Smooth muscle cell (in vitro differentiated cells): ENCODE measurements at regions not wholly inside any gene's neighbourhood (a gene's known extent, or its start where the extent isn't known, plus 50 kb on each side); places are given as distances from the start of the nearest gene placed in this dataset.

Experiments
- DNase-seq: peaks from one replicate; lab custom pipeline; 2025; ENCODE audit not compliant: unreplicated experiment; lab: John Stamatoyannopoulos, UW
- H2AFZ ChIP-seq: fragments of 200-600 bp; sonication (generic); 2 replicates; pipeline ENCODE4 v1.6.0; 2016; ENCODE audit warnings: antibody characterized with exemption, low read depth, mild to moderate bottlenecking
- H3F3A ChIP-seq: fragments of 200-600 bp; sonication (generic); 2 replicates; pipeline ENCODE4 v1.6.0; 2017; ENCODE audit warnings: antibody characterized with exemption, low read depth
- H3K27ac ChIP-seq: fragments of 200-600 bp; sonication (generic); 2 replicates; pipeline ENCODE4 v1.5.1; 2016; ENCODE audit warnings: low read depth, mild to moderate bottlenecking
- H3K27me3 ChIP-seq: fragments of 200-600 bp; sonication (generic); 2 replicates; pipeline ENCODE4 v1.6.1; 2016; ENCODE audit warnings: low read depth, mild to moderate bottlenecking
- H3K36me3 ChIP-seq: fragments of 200-600 bp; sonication (generic); 2 replicates; pipeline ENCODE4 v1.5.1; 2016; ENCODE audit warnings: low read depth
- H3K4me1 ChIP-seq: fragments of 200-600 bp; sonication (generic); 2 replicates; pipeline ENCODE4 v1.5.1; 2016; ENCODE audit warnings: low read depth
- H3K4me2 ChIP-seq: fragments of 200-600 bp; sonication (generic); 2 replicates; pipeline ENCODE4 v1.6.0; 2016; ENCODE audit warnings: mild to moderate bottlenecking
- H3K4me3 ChIP-seq: fragments of 200-600 bp; sonication (generic); 2 replicates; pipeline ENCODE4 v1.5.1; 2016; ENCODE audit warnings: mild to moderate bottlenecking
- H3K79me2 ChIP-seq: fragments of 200-600 bp; sonication (generic); 2 replicates; pipeline ENCODE4 v1.6.0; 2016; ENCODE audit warnings: low read depth, mild to moderate bottlenecking
- H3K9ac ChIP-seq: fragments of 200-600 bp; sonication (generic); 2 replicates; pipeline ENCODE4 v1.6.0; 2016; ENCODE audit warnings: low read depth
- H3K9me3 ChIP-seq: fragments of 200-600 bp; sonication (generic); replicated peaks from 2 replicates; pipeline ENCODE4 v1.5.1; 2016; ENCODE audit warnings: low read depth
- H4K20me1 ChIP-seq: fragments of 200-600 bp; sonication (generic); 2 replicates; pipeline ENCODE4 v1.6.0; 2016; ENCODE audit warnings: low read depth
- WGBS: methylation state at CpG from one replicate; pipeline ENCODE4 v1.1.7; 2016; ENCODE audit warnings: low lambda C conversion rate; 5-methylcytosine and 5-hydroxymethylcytosine counted together
- TF ChIP-seq, protein P1 (sequence below): fragments of 200-600 bp; sonication (generic); IDR thresholded peaks from 2 replicates; pipeline ENCODE4 v1.5.1; 2017; ENCODE audit warnings: borderline replicate concordance, mild to moderate bottlenecking, antibody characterized with exemption; ENCODE audit not compliant: insufficient read depth, poor library complexity, severe bottlenecking

DNA sequence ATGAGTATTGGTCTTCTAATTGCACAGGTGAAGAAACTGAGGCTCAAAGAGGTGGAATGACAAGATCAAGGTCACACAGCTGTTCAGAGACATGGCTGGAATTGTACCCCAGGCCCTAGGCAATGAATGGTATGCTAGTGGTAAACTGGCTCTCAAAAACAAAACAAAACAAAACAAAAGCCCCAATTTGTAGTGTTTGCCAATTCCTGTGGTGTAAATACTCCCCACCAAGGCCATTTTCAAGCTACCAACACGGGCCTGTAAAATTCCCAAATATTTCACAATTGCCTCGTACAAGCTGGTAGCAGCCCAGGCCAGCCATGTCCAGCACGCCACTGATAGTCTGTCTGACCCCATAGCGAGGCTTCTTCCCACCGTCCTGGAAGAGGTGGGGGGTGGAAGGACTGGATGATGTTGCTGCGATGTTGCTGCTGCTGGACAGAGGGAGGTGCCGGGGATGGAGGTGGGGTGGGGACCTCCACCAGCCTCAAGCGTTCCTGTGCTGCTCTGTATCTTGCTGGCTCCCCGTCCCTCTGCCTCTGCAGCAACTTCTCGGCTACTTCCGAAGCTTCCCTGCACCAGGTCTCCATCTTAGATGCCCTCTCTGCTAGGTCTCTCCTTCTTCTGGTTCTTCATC, 62.2 kb upstream of the RUNX3 start:
- Histone ChIP-seq H3K9me3 (no peaks in the 10 kb centered on the region), H3K4me3 (no peak overlapping the region), H3F3A (no peaks in the 10 kb centered on the region), H3K36me3 (no peaks in the 10 kb centered on the region), H3K79me2 (no peaks in the 10 kb centered on the region), H3K4me1 (no peaks in the 10 kb centered on the region), H3K9ac (no peak overlapping the region), H4K20me1 (no peaks in the 10 kb centered on the region), H2AFZ (no peak overlapping the region), H3K27me3 (no peaks in the 10 kb centered on the region), H3K4me2 (no peak overlapping the region), H3K27ac (no peak overlapping the region)
- TF ChIP-seq, protein P1, sequence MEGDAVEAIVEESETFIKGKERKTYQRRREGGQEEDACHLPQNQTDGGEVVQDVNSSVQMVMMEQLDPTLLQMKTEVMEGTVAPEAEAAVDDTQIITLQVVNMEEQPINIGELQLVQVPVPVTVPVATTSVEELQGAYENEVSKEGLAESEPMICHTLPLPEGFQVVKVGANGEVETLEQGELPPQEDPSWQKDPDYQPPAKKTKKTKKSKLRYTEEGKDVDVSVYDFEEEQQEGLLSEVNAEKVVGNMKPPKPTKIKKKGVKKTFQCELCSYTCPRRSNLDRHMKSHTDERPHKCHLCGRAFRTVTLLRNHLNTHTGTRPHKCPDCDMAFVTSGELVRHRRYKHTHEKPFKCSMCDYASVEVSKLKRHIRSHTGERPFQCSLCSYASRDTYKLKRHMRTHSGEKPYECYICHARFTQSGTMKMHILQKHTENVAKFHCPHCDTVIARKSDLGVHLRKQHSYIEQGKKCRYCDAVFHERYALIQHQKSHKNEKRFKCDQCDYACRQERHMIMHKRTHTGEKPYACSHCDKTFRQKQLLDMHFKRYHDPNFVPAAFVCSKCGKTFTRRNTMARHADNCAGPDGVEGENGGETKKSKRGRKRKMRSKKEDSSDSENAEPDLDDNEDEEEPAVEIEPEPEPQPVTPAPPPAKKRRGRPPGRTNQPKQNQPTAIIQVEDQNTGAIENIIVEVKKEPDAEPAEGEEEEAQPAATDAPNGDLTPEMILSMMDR = no peak
- DNase-seq = no peak
- 91% methylated on average over 11 of the region's 11 CpGs for WGBS

DNA sequence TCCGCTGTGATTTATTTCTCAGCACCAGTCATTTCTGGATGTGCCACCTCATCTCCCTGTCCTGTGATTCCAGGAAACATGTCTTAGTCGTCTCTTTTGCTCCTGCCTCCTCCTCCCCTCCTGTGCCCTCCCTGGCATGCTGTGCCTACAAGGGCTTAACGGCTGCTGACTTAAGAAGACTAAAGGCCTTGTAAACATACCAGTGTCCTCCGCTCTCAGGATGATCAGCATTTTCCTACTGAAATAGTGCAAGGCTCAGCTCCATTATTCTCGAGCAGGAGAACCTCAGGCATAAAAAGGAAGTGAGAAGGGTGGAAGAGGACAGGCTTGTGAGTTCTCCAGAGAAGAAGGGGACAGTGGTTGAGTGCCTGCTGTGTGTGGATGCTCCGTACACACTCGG, 61.6 kb upstream of the RUNX3 start:
- H3K27me3 ChIP-seq = no peaks in the 10 kb centered on the region

DNA sequence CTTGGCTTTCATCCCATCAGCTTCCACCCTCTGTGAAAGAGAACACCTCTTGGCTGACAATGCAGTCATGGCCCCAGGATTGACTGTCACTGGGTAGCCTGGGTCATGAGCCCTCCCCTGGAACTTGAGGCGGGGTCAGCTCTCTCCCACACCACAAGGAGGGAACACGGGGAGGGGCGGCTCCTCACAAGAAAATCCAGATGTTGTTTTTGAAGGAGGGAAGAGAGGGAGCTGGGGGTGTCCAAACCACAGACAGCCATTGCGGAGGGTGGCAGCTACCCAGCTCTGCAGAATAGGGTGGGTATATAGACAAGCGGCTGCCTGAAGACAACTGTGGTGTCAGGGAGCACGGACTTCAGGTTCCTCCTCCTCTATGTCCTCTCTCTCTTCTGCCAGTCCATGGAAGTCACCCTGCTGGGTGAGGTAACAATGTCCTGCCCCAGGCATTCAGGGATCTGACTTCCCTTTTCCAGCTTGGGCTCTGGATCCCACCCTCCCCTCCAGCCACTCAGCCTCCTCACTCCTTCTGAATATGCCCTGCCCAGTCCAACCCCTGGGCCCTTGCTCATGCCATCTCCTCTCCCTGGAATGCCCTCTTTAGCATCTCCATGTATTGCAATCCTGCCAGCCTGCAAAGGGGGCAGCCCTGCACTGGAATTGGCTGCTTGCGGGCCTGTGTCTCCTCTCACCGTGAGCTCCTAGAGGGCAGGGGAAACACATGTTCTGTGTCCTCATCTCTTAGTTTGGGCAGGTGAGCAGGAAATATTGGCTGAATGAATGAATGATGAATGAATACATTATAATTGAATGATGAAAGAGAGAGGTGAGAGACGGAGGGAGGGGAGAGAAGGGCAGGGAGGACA, 60.9 kb upstream of the RUNX3 start:
- Histone ChIP-seq H3K4me1 (no peaks in the 10 kb centered on the region), H3K27ac (no peak overlapping the region), H3K79me2 (no peaks in the 10 kb centered on the region), H3K36me3 (no peaks in the 10 kb centered on the region), H2AFZ (no peak overlapping the region), H3K27me3 (no peaks in the 10 kb centered on the region), H3F3A (no peaks in the 10 kb centered on the region), H3K4me2 (no peak overlapping the region), H3K9ac (no peak overlapping the region), H4K20me1 (no peaks in the 10 kb centered on the region), H3K4me3 (no peak overlapping the region), H3K9me3 (no peaks in the 10 kb centered on the region)
- WGBS = 81% methylated on average over 9 of the region's 9 CpGs
- TF ChIP-seq, protein P1 = no peak
- DNase-seq = no peak

More for the DNA sequence above, 61.6 kb upstream of the RUNX3 start:
- DNase-seq = no peak
- H3K27ac ChIP-seq = no peak overlapping the region
- TF ChIP-seq, protein P1 = no peak
- H4K20me1 ChIP-seq = no peaks in the 10 kb centered on the region
- H3K79me2 ChIP-seq = no peaks in the 10 kb centered on the region
- WGBS = 48% methylated on average over 7 of the region's 7 CpGs
- H3K9ac ChIP-seq = no peak overlapping the region
- H3K36me3 ChIP-seq = no peaks in the 10 kb centered on the region
- H3K4me2 ChIP-seq = no peak overlapping the region
- no peaks in the 10 kb centered on the region for H3K4me1 ChIP-seq
- no peaks in the 10 kb centered on the region for H3F3A ChIP-seq
- no peak overlapping the region for H2AFZ ChIP-seq
- no peak overlapping the region for H3K4me3 ChIP-seq
- no peaks in the 10 kb centered on the region for H3K9me3 ChIP-seq
